Fibroblast of gingiva (primary cell): ENCODE measurements at regions not wholly inside any gene's neighbourhood (a gene's known extent, or its start where the extent isn't known, plus 50 kb on each side); places are given as distances from the start of the nearest gene placed in this dataset.

ENCODE experiments used
- DNase-seq: peaks from one replicate; pipeline ENCODE4 v3.0.0-alpha.2; 2011; ENCODE audit warnings: low read depth

DNA sequence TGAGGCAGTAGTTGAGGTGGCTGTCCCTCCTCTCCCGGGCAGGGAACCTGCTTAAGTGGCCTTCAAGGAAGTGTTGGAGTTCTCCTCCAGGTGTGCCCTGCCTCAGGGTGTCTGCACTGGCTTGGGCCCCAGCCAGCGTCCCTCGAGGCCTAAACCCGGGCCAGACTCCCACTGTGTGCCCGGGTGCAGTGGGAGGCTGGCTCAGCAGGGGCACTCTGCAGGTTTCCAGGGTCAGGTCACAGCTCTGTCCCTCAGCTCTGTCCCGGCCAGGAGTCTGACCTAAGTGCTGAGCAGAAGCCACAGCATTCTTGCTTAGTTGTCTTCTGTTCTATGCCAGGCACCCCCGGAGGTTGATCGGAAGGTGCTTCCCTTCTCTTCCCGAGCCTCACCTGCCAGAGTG is 69.0 kb upstream of the OTOS start:
- no peak for DNase-seq

DNA sequence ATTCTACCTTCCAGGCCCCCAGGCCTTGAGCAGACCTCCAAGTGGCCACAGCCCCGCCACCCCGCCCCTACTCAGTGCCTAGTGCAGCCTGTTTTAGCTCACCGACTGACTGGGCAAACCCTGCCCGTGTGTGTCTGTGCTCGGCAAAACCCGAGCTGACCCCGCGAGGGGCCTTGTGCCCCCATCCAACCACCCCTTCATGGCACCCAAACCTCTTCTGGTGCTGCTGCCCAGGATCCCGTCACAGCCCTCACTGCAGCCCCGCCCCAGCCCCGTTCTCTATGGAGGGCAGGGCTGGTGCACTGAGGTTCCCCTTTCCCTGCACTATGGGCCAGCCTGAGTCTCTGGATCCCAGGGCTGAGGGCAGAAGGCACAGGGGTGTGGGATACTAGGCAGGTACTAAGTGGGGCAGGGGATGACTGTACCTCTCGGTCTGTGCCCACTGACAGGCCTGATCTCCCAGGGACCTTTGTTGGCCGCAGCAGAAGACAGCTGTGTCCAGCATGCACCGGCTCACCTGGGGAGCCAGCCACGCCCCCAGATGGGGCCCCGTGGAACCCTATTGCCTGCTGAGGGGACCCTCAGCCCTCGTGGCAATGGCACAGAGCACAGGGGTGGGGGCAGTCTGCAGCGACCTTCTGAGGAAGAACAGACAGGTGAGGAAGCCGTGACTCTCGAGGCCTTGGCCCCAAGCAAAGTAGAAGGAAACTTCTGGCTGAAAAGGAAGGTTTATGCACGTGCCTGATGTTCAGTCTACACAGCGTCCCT is 69.9 kb upstream of the OTOS start:
- DNase-seq: no peak

- DNase-seq: no peak
Observed at GRCh38 chr2:240211096-240211495, 70.6 kb upstream of the OTOS start.

GRCh38 chr2:240211598-240212424 is 71.4 kb upstream of the OTOS start:
- no peak for DNase-seq

- DNase-seq: no peak
Observed at GRCh38 chr2:240212425-240213225, 72.2 kb upstream of the OTOS start.

- DNase-seq: no peak
Observed at GRCh38 chr2:240213226-240213475, 72.7 kb upstream of the OTOS start.

DNA sequence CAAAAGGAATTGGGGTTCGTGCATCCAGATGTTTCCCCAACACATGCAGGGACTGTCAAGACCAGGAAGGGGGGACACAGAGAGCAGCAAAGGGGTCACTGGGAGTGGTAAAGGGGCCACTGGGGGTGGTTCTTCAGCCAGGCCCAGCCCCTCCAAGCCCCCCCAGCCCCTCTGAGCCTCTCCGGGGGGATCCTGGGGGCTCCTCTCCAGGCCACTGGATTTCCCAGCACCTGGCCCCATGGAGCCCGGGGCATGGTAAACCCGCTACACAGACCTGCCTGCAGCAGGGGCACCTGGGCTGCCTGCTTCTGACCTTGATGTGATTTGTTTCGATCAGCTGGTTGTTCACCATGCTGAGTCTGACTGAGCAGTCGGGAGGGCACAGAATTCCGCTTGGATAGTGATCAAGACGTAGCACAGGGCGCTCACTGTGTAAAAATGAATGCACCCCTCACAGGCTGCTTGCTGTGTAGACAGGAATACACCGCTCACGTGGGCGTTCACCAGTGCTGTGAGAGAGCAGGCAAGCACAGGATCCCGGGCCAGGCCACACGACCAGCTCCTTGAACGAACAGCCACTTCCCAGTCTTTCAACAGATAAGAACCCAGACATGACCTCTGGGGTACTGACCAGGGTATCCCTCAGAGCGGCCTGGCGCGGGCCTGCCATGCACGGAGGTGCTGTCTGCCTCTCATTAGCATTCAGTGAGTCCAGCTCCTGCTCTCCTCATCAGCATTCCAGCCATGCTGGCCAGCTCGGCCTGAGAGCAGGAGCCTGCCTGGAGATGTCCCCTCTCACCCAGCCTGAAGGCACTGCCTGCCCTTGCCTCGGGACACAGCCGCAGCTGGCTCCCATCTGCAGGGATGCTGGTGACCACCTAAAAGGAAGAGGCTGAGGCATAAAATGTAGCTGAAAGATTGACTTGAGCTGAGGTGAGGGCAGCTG is 73.3 kb upstream of the OTOS start:
- no peak for DNase-seq

DNA sequence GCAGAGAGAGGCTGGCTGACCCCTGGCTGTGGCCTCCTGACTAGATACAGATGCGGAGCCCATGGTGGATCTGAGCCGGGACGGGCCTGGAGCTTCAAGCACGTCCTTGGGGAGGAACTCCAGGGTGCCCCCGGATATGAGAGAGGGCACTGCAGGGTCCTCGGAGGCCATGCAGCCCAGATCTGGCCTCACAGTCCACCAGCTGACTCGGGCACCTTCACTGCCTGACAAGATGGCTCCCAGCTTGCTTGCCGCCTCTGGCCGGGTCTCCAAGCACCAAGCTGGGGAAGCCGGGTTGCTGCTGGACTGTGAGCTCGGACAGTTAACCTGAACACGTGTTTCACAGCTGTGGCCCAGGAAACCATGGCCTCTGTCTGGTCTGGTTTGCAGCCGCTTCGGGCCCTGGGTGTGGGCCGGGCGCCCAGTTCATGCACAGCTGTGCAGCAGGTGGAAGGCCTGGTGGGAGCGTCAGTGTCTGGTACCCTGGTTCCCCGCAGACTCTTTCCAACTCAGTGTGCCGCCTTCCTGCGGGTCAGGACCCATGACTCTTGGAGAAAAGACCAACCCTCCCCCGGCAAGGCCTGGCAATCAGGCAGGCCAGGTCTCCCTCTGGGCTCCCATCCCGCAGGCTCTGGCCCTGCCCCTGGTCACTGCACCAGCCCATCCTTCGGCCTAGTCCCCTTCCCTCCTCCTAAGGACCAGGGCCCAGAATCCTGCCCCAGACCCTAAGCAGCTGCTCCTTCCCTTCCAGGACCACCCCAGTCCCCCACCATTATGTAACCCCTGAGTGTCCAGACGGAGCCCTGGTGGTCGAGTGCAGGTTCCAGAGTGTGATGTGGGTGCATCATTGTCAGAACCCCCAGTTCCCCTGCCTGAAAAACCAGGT is 74.6 kb upstream of the OTOS start:
- DNase-seq: no peak

GRCh38 chr2:240215676-240216051 is 75.2 kb upstream of the OTOS start:
- no peak for DNase-seq

DNA sequence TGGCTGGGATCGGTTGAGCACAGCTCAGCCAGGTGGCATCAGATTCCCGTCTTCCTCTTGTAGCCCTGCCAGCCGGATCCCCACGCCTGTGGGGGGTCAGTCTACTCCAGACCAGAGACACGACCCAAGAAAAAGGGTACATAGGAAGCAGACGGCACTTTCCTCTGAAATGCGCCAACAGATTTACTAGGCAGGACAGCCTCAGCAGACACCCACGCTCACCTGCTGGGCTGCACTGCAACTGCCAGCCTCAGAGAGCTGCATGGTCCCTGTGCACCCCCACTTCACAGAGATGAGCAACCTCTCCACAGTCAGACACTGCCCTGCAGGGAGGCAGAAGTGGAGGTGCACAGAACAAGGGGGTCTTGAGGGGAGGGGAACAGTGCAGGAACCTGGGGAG is 75.7 kb upstream of the OTOS start:
- DNase-seq: no peak

- no peak for DNase-seq
Observed at GRCh38 chr2:240217431-240218301, 77.2 kb upstream of the OTOS start.

DNA sequence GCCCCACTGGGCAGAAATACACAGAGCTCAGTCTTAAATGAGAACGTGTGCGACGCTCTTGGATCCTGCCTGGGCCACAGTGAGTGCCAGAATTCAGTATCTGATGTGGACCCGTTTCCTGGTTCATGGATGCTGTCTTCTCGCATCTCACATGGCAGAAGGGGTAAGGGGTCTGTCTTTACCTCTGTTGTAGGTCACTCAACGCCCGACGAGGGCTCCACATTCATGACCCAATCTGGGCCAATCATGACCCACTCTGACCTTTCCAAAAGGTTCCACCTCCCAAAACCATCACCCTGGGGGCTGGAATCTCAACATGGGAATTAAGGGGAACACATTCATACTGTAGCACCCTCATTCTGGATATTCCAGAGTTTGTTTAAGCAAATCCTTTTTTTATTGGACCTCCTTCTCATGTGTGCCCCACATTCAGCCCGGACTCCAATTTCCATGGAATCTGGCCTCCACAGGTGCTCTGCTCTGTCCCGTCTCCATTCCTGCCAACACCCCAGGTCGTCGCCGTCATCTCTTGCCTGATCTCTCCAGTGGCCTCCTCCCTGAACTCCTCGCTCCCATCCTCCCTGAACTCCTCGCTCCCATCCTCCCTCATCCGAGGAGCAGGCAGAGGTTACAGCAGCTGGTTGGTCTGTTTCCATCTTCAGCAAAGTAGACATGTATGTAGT is 78.9 kb upstream of the OTOS start:
- DNase-seq: no peak

GRCh38 chr2:240220371-240220770 is 79.9 kb upstream of the OTOS start:
- DNase-seq: no peak

DNA sequence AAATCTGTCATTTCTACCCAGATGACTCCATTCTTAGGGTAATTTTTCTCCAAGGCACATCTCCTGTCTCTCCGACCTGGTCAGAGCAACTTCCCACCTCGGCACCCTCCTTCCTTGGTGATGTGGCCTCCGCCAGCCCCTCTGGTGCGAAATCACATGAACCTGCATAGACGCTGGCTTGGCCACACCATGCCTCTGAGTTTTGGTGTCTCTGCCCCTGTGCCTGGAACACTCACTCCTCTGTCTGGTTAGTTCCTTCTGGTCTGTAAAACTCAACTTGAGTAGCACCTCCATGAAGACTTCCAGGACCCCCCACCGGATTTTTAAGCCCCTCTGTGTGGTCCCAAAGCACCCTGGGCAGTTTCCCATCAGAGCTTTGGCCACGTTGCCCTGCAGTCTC is 83.2 kb upstream of the OTOS start:
- DNase-seq: no peak

GRCh38 chr2:240224676-240225075 is 84.2 kb upstream of the OTOS start:
- peak; percentile 16 for DNase-seq

- no peak for DNase-seq
Observed at GRCh38 chr2:240225131-240225530, 84.7 kb upstream of the OTOS start.

GRCh38 chr2:240225660-240226475 is 85.4 kb upstream of the OTOS start:
- DNase-seq: no peak
